Endothelial cell of umbilical vein (primary cell): ENCODE measurements at regions not wholly inside any gene's neighbourhood (a gene's known extent, or its start where the extent isn't known, plus 50 kb on each side); places are given as distances from the start of the nearest gene placed in this dataset.

ENCODE experiments used
- BruUV-seq: library from RNA; stranded (reverse); fragments of 400-500 nt; replicated peaks from 2 replicates; lab custom pipeline; 2021; lab: Mats Ljungman, UMichigan
- CTCF ChIA-PET: fragments of 300-600, 350-600 bp; sonication (Branson Sonifier 250); formaldehyde crosslinking; loops from one replicate; lab custom pipeline; 2021; ENCODE audit warnings: antibody characterized with exemption, inconsistent platforms; lab: Charles Lee
- POLR2A ChIA-PET: fragments of 300-600, 350-600 bp; sonication (Branson Sonifier 250); formaldehyde crosslinking; loops from one replicate; lab custom pipeline; 2021; ENCODE audit warnings: antibody characterized with exemption, inconsistent platforms; lab: Charles Lee
- DNase-seq: peaks from one replicate; pipeline ENCODE4 v3.0.0-alpha.2; 2011; ENCODE audit warnings: low read depth, low spot score
- FAIRE-seq: peaks from 2 replicates; lab custom pipeline; 2011; peaks lifted over from hg19 to GRCh38; lab: Jason Lieb, UNC
- H2AFZ ChIP-seq: 2 replicates; pipeline ENCODE4 v1.6.0; 2012; ENCODE audit warnings: low read depth, low read length, control low read depth, inconsistent platforms
- H3K27ac ChIP-seq: 2 replicates; pipeline ENCODE4 v1.5.1; 2011; ENCODE audit warnings: low read depth, mild to moderate bottlenecking, control low read depth, low read length, moderate library complexity; ENCODE audit not compliant: insufficient read depth
- H3K27me3 ChIP-seq, 2 experiments: 2 replicates each; pipeline versions ENCODE4 v1.6.0 to v1.6.1; 2011; ENCODE audit warnings: low read length in 2 of 2, mixed read lengths in 1 of 2; ENCODE audit not compliant: control insufficient read depth in 2 of 2, insufficient read depth in 2 of 2
- H3K36me3 ChIP-seq, 2 experiments: 2 replicates in 1 of 2; 3 replicates in 1 of 2; pipeline ENCODE4 v1.5.1; 2011; ENCODE audit warnings: low read length in 2 of 2, mild to moderate bottlenecking in 1 of 2, moderate library complexity in 1 of 2; ENCODE audit not compliant: control insufficient read depth in 2 of 2, insufficient read depth in 2 of 2; ENCODE audit errors: extremely low read depth in 1 of 2
- H3K4me1 ChIP-seq: 3 replicates; pipeline ENCODE4 v1.5.1; 2011; ENCODE audit warnings: mild to moderate bottlenecking, low read length; ENCODE audit not compliant: control insufficient read depth, insufficient read depth; ENCODE audit errors: extremely low read depth
- H3K4me2 ChIP-seq: 2 replicates; pipeline ENCODE4 v1.6.1; 2011; ENCODE audit warnings: low read length, control low read depth, mixed read lengths; ENCODE audit not compliant: insufficient read depth
- H3K4me3 ChIP-seq, 3 experiments: fragments of 200-600 bp in 1 of 3; sonication (generic), shearing (Covaris generic) in 1 of 3; replicated peaks in 1 of 3; 2 replicates each; pipeline ENCODE4 v1.5.1; 2011 to 2016; ENCODE audit warnings: control low read depth in 3 of 3, low read length in 3 of 3, mild to moderate bottlenecking in 2 of 3, inconsistent platforms in 1 of 3, low read depth in 1 of 3, moderate library complexity in 1 of 3; ENCODE audit not compliant: insufficient read depth in 1 of 3
- H3K79me2 ChIP-seq: 2 replicates; pipeline ENCODE4 v1.6.0; 2012; ENCODE audit warnings: low read length, inconsistent platforms; ENCODE audit not compliant: control insufficient read depth, insufficient read depth
- H3K9ac ChIP-seq: replicated peaks from 2 replicates; pipeline ENCODE3; 2011; ENCODE audit warnings: low read length, control low read depth; ENCODE audit not compliant: insufficient read depth; ENCODE audit errors: extremely low read depth
- H3K9me1 ChIP-seq: replicated peaks from 3 replicates; pipeline ENCODE4 v1.6.0; 2011; ENCODE audit warnings: mild to moderate bottlenecking, low read length; ENCODE audit not compliant: control insufficient read depth, insufficient read depth; ENCODE audit errors: extremely low read depth
- H3K9me3 ChIP-seq: replicated peaks from 2 replicates; pipeline ENCODE4 v1.5.1; 2012; ENCODE audit warnings: low read length, inconsistent platforms; ENCODE audit not compliant: control insufficient read depth, insufficient read depth
- H4K20me1 ChIP-seq: replicated peaks from 2 replicates; pipeline ENCODE3; 2011; ENCODE audit warnings: mild to moderate bottlenecking, low read length; ENCODE audit not compliant: control insufficient read depth, insufficient read depth; ENCODE audit errors: extremely low read depth
- CTCF ChIP-seq, 2 donors: IDR thresholded peaks; 1 replicate in 1 of 2; 2 replicates in 1 of 2; pipeline ENCODE4 v1.5.1; 2011; ENCODE audit warnings: low read length in 2 of 2, mild to moderate bottlenecking in 2 of 2, moderate library complexity in 2 of 2, control low read depth in 1 of 2, inconsistent platforms in 1 of 2, low read depth in 1 of 2; ENCODE audit not compliant: insufficient read depth in 1 of 2; ENCODE audit errors: extremely low read depth in 1 of 2
- GATA2 ChIP-seq: IDR thresholded peaks from 2 replicates; pipeline ENCODE4 v1.7.0; 2011; ENCODE audit warnings: low read depth, mild to moderate bottlenecking, moderate library complexity, mixed read lengths, low read length; ENCODE audit not compliant: insufficient read length, insufficient read depth
- JUN ChIP-seq: IDR thresholded peaks from 2 replicates; pipeline ENCODE4 v1.6.1; 2011; ENCODE audit warnings: borderline replicate concordance, low read depth; ENCODE audit not compliant: insufficient read length, insufficient read depth
- MAX ChIP-seq: IDR thresholded peaks from 2 replicates; pipeline ENCODE4 v1.6.1; 2011; ENCODE audit not compliant: insufficient read depth, insufficient read length
- MYC ChIP-seq: IDR thresholded peaks from one replicate; pipeline ENCODE4 v1.6.1; 2011; ENCODE audit warnings: mild to moderate bottlenecking, low read depth, low read length
- POLR2A ChIP-seq: IDR thresholded peaks from 2 replicates; pipeline ENCODE4 v1.6.1; 2012; ENCODE audit warnings: low read depth, mild to moderate bottlenecking, control low read depth, low read length
- POLR2AphosphoS5 ChIP-seq: IDR thresholded peaks from 2 replicates; pipeline ENCODE4 v1.6.1; 2012; ENCODE audit warnings: low read depth, mild to moderate bottlenecking, control low read depth, low read length, moderate library complexity; ENCODE audit not compliant: insufficient read depth
- dilution Hi-C: fragments of 300-500 bp; cut with MboI; formaldehyde crosslinking; loops from one replicate; pipeline ENCODE4 v1.15.0; 2019; ENCODE audit warnings: low sequenced_read_pairs; ENCODE audit not compliant: extremely low pct_ligation_motif_present
- intact Hi-C: fragments of 100-400 bp; cut with micrococcal nuclease; formaldehyde crosslinking; loops from one replicate; pipeline ENCODE4 v1.10.0; 2022

- H3K9ac ChIP-seq: no peak overlapping the region
- BruUV-seq: no TSS peak
- H3K9me3 ChIP-seq: no peaks in the 10 kb centered on the region
- H4K20me1 ChIP-seq: no peaks in the 10 kb centered on the region
- H3K79me2 ChIP-seq: no peaks in the 10 kb centered on the region
- H3K4me2 ChIP-seq: no peak overlapping the region
- intact Hi-C loops: loop anchor here (1.0 kb wide), 1 partner anchor 22 kb away; no protein-coding TSS in a partner anchor
- H3K27ac ChIP-seq: no peak overlapping the region
- POLR2A ChIA-PET: no interaction called here
- no peaks in the 10 kb centered on the region for H3K36me3 ChIP-seq
- no peak overlapping the region for H2AFZ ChIP-seq
- H3K9me1 ChIP-seq: no peaks in the 10 kb centered on the region
- H3K4me1 ChIP-seq: no peaks in the 10 kb centered on the region
- dilution Hi-C loops: no loop called here
- FAIRE-seq (no peak), DNase-seq (no peak)
- TF ChIP-seq POLR2AphosphoS5 (no peak), MYC (no peak), MAX (no peak), GATA2 (no peak), JUN (no peak), CTCF (IDR thresholded peaks at IDR 0.05; ENCODE audit: extremely low read depth in 1 of 2, insufficient read depth in 1 of 2, low read depth in 1 of 2, low read length in 2 of 2) (no peak), POLR2A (no peak)
- peaks cover 3 to 6% of the 10 kb centered on the region in 2 experiments for H3K27me3 ChIP-seq
- H3K4me3 ChIP-seq: no peak overlapping the region
- CTCF ChIA-PET: no interaction called here
These were observed 106.8 kb upstream of the ALX4 start for GRCh38 chr11:44416776-44417175.
